ENCODE measurements at regions not wholly inside any gene's neighbourhood (a gene's known extent, or its start where the extent isn't known, plus 50 kb on each side); places are given as distances from the start of the nearest gene placed in this dataset.

- TF ChIP-seq CTCF (conservative IDR thresholded peaks at IDR 0.05; ENCODE audit: low read length) = no peak
- no peak for TF ChIP-seq EZH2phosphoT487 (IDR thresholded peaks at IDR 0.05; ENCODE audit: borderline replicate concordance, low read depth, low read length)
These were observed 95.6 kb upstream of the IRF2BP2 start for GRCh38 chr1:234705615-234706014.

Data from OCI-LY7 (cell line).